SH-SY5Y (cell line): ENCODE measurements at regions not wholly inside any gene's neighbourhood (a gene's known extent, or its start where the extent isn't known, plus 50 kb on each side); places are given as distances from the start of the nearest gene placed in this dataset.

Experiments used
- GATA2 ChIP-seq: IDR thresholded peaks from 2 replicates; pipeline ENCODE4 v1.6.1; 2011; ENCODE audit warnings: mild to moderate bottlenecking, low read depth, low read length
- GATA3 ChIP-seq: IDR thresholded peaks from 2 replicates; pipeline ENCODE4 v1.6.1; 2011; ENCODE audit warnings: low read depth, mild to moderate bottlenecking, low read length, moderate library complexity

DNA sequence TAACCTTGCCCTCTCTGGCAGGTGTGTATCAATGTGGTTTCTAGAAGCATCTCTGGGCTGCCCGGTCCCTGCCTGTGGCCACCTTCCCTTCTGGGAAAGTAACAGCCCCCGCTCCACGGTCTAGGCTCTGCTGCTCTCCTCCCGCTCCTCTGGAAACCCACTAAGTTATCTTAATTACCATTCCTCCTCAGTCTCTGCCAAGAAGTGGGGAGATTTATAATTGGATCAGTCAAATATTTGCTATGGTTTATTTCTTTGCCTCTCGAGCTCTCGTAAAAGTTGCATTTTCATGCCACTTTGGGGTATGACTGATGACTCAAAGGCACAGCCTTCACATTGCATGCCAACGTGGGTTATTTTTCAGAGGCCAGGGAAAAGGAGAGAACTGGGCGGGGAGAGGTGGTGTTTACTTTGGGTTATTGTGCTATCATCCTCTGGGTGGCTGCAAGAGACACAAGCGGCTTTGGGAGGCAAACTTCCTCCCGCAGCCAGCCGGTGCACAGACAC, 205.3 kb upstream of the WWC1 start:
- TF ChIP-seq GATA2, result no peak
- no peak for TF ChIP-seq GATA3
